Naive thymus-derived CD4-positive, alpha-beta T cell (primary cell): ENCODE measurements at regions not wholly inside any gene's neighbourhood (a gene's known extent, or its start where the extent isn't known, plus 50 kb on each side); places are given as distances from the start of the nearest gene placed in this dataset.

Source experiments
- ATAC-seq: fragments of 150-1000 bp; cut with Tn5 transposase; 2 replicates; pipeline ENCODE4 v1.10.0; 2021; ENCODE audit warnings: mild to moderate bottlenecking, moderate library complexity
- CTCF ChIA-PET: fragments of 350-600 bp; sonication (Branson Sonifier 250); formaldehyde crosslinking; loops from one replicate; lab custom pipeline; 2021; ENCODE audit warnings: antibody characterized with exemption; lab: Charles Lee
- POLR2A ChIA-PET: fragments of 350-600 bp; sonication (Branson Sonifier 250); formaldehyde crosslinking; loops from one replicate; lab custom pipeline; 2021; ENCODE audit warnings: antibody characterized with exemption, inconsistent platforms; lab: Charles Lee
- DNase-seq, 9 donors: peaks; one replicate each; pipeline versions ENCODE4 v3.0.0 to v3.0.0-alpha.2; 2020 to 2022; ENCODE audit warnings: mixed read lengths in 1 of 9
- H3K27ac ChIP-seq: one replicate; pipeline ENCODE4 v1.7.0; 2013; ENCODE audit warnings: mild to moderate bottlenecking, low read depth, low read length, moderate library complexity
- H3K27me3 ChIP-seq, 2 donors: one replicate each; pipeline ENCODE4 v1.7.0; 2013; ENCODE audit warnings: low read length in 2 of 2, mild to moderate bottlenecking in 2 of 2, moderate library complexity in 2 of 2; ENCODE audit not compliant: control insufficient read depth in 2 of 2, insufficient read depth in 2 of 2
- H3K36me3 ChIP-seq, 3 experiments: 1 replicate in 2 of 3; 2 replicates in 1 of 3; pipeline ENCODE4 v1.7.0; 2013; ENCODE audit warnings: low read length in 3 of 3, mild to moderate bottlenecking in 3 of 3, moderate library complexity in 1 of 3; ENCODE audit not compliant: insufficient read depth in 3 of 3, control insufficient read depth in 2 of 3
- H3K4me1 ChIP-seq, 2 donors: one replicate each; pipeline ENCODE4 v1.7.0; 2013; ENCODE audit warnings: low read length in 2 of 2, mild to moderate bottlenecking in 2 of 2, moderate library complexity in 1 of 2; ENCODE audit not compliant: control insufficient read depth in 2 of 2, insufficient read depth in 2 of 2
- H3K4me3 ChIP-seq: 2 replicates; pipeline ENCODE4 v1.7.0; 2013; ENCODE audit warnings: mild to moderate bottlenecking, low read length
- H3K9me3 ChIP-seq, 3 experiments: 1 replicate in 2 of 3; 2 replicates in 1 of 3; pipeline ENCODE4 v1.7.0; 2013; ENCODE audit warnings: low read length in 3 of 3; ENCODE audit not compliant: control insufficient read depth in 2 of 3
- H3K27ac Mint-ChIP-seq, 9 donors: one replicate each; pipeline ENCODE4 v1.8.0; 2020 to 2022; ENCODE audit warnings: mixed read lengths in 9 of 9, mild to moderate bottlenecking in 8 of 9, moderate library complexity in 5 of 9, inconsistent platforms in 2 of 9
- H3K27me3 Mint-ChIP-seq, 5 donors: one replicate each; pipeline ENCODE4 v1.8.0; 2021 to 2022; ENCODE audit warnings: mixed read lengths in 5 of 5, mild to moderate bottlenecking in 1 of 5
- H3K36me3 Mint-ChIP-seq, 5 donors: one replicate each; pipeline ENCODE4 v1.8.0; 2020 to 2022; ENCODE audit warnings: mixed read lengths in 5 of 5, mild to moderate bottlenecking in 3 of 5, inconsistent platforms in 1 of 5
- H3K4me1 Mint-ChIP-seq, 7 donors: one replicate each; pipeline ENCODE4 v1.8.0; 2020 to 2022; ENCODE audit warnings: mixed read lengths in 7 of 7, mild to moderate bottlenecking in 3 of 7, inconsistent platforms in 1 of 7
- H3K4me3 Mint-ChIP-seq, 10 donors: one replicate each; pipeline ENCODE4 v1.8.0; 2020 to 2022; ENCODE audit warnings: mild to moderate bottlenecking in 10 of 10, mixed read lengths in 10 of 10, moderate library complexity in 6 of 10, inconsistent platforms in 2 of 10
- H3K9me3 Mint-ChIP-seq, 11 donors: one replicate each; pipeline ENCODE4 v1.8.0; 2020 to 2022; ENCODE audit warnings: mixed read lengths in 11 of 11, mild to moderate bottlenecking in 4 of 11, inconsistent platforms in 1 of 11, moderate library complexity in 1 of 11
- intact Hi-C, 2 donors: fragments of 100-400 bp; cut with micrococcal nuclease; formaldehyde crosslinking; loops; one replicate each; pipeline ENCODE4 v1.15.1; 2023

GRCh38 chr11:103662880-103663279, 373.6 kb upstream of the DDI1 start:
- H3K36me3 Mint-ChIP-seq: no peaks in the 10 kb centered on the region

DNA sequence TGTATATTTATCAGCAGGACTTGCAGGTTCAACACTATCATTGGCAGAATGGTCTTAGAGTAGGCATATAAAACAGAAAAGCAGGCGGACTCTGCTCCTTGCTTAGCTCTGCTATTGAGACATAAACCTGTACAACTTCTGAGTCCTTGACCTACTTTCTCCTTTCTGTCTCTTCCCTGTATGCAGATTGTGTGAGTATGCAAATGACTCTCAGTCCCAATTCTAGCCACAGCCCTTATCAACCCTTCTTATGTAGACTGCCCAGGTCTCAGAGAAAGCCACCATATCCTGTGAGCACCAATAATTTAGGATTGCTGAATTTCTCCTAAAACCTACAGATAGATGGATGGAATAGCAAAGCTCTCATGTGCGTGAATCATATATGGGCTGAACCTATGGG, 367.6 kb upstream of the DDI1 start:
- intact Hi-C loops: no loop called here
- Histone ChIP-seq H3K9me3 (no peaks in the 10 kb centered on the region), H3K36me3 (no peaks in the 10 kb centered on the region), H3K27me3 (no peaks in the 10 kb centered on the region), H3K4me3 (no peak overlapping the region), H3K4me1 (no peaks in the 10 kb centered on the region), H3K27ac (no peak overlapping the region)
- ATAC-seq (no peak), DNase-seq (no peak)
- POLR2A ChIA-PET: no interaction called here
- Mint-ChIP-seq H3K27me3 (peaks cover 0 to 12% (median 5%) of the 10 kb centered on the region in 5 donors), H3K4me1 (no peaks in the 10 kb centered on the region), H3K27ac (no peak overlapping the region), H3K4me3 (no peak overlapping the region), H3K36me3 (no peaks in the 10 kb centered on the region), H3K9me3 (peaks cover 0 to 3% (median 0%) of the 10 kb centered on the region in 11 donors)
- CTCF ChIA-PET: interaction anchor here (1.2 kb wide), 1 partner anchor 12 kb away, joined by 3 read pairs; no protein-coding TSS in a partner anchor

More at GRCh38 chr11:103662880-103663279, 373.6 kb upstream of the DDI1 start:
- H3K9me3 ChIP-seq: no peaks in the 10 kb centered on the region
- CTCF ChIA-PET: no interaction called here
- DNase-seq (no peak), ATAC-seq (peak; percentile 60)
- no peaks in the 10 kb centered on the region for H3K27me3 ChIP-seq
- Mint-ChIP-seq H3K4me1 (peaks cover 0 to 11% (median 0%) of the 10 kb centered on the region in 7 donors), H3K9me3 (peaks cover 0 to 3% (median 0%) of the 10 kb centered on the region in 11 donors), H3K4me3 (no peak overlapping the region), H3K27me3 (no peaks in the 10 kb centered on the region), H3K27ac (peak overlapping the region in 1 of 9 donors; percentile 47)
- H3K4me3 ChIP-seq: no peak overlapping the region
- H3K36me3 ChIP-seq: no peaks in the 10 kb centered on the region
- H3K27ac ChIP-seq: no peak overlapping the region
- POLR2A ChIA-PET: no interaction called here
- no peaks in the 10 kb centered on the region for H3K4me1 ChIP-seq
- intact Hi-C loops: no loop called here

DNA sequence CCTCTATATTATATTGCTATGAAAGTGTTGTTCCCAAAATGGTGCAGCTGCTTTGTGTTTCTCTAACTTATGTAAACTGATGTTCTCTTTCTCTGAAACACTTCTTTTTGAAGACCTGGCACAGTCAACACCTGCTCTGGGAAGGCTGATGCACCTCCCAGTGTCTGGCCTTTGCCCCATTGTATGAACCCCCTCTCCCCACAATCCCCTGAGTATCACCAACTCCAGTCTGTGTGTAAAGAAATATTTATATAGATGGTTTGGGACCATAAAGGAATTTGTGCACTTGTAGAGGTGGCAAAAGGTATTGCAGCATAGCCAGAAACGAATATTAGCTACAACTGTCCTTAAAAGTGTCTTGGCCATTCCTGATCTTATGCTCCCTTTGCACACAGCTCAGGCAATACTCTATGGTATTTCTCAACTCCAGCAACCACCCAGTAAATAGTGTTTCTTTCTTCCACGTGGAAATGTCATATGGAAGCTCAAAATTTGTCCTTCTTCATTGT, 365.2 kb upstream of the DDI1 start:
- intact Hi-C loops: no loop called here
- Histone ChIP-seq H3K27me3 (no peaks in the 10 kb centered on the region), H3K9me3 (no peaks in the 10 kb centered on the region), H3K27ac (no peak overlapping the region), H3K36me3 (no peaks in the 10 kb centered on the region), H3K4me3 (no peak overlapping the region), H3K4me1 (no peaks in the 10 kb centered on the region)
- no peak overlapping the region for H3K4me3 Mint-ChIP-seq
- H3K9me3 Mint-ChIP-seq: peaks cover 0 to 3% (median 0%) of the 10 kb centered on the region in 11 donors
- DNase-seq (no peak), ATAC-seq (no peak)
- POLR2A ChIA-PET: no interaction called here
- H3K27me3 Mint-ChIP-seq: peaks cover 0 to 19% (median 11%) of the 10 kb centered on the region in 5 donors
- no peaks in the 10 kb centered on the region for H3K36me3 Mint-ChIP-seq
- CTCF ChIA-PET: no interaction called here
- H3K4me1 Mint-ChIP-seq: no peaks in the 10 kb centered on the region
- no peak overlapping the region for H3K27ac Mint-ChIP-seq

- Mint-ChIP-seq H3K27ac (no peak overlapping the region), H3K9me3 (peaks cover 0 to 3% (median 0%) of the 10 kb centered on the region in 11 donors), H3K36me3 (no peaks in the 10 kb centered on the region), H3K4me1 (no peaks in the 10 kb centered on the region), H3K4me3 (no peak overlapping the region), H3K27me3 (peaks cover 0 to 19% (median 11%) of the 10 kb centered on the region in 5 donors)
- DNase-seq: no peak
- no peak overlapping the region for H3K27ac ChIP-seq
- intact Hi-C loops: no loop called here
- no peaks in the 10 kb centered on the region for H3K36me3 ChIP-seq
- no peak for ATAC-seq
- H3K27me3 ChIP-seq: no peaks in the 10 kb centered on the region
- H3K4me1 ChIP-seq: no peaks in the 10 kb centered on the region
- ChIA-PET CTCF (no interaction called here), POLR2A (no interaction called here)
- H3K9me3 ChIP-seq: no peaks in the 10 kb centered on the region
- no peak overlapping the region for H3K4me3 ChIP-seq
Observed at GRCh38 chr11:103673773-103674172, 362.7 kb upstream of the DDI1 start.

- ATAC-seq (no peak), DNase-seq (no peak)
- Histone ChIP-seq H3K9me3 (no peaks in the 10 kb centered on the region), H3K4me3 (no peak overlapping the region), H3K27ac (no peak overlapping the region), H3K27me3 (no peaks in the 10 kb centered on the region), H3K36me3 (no peaks in the 10 kb centered on the region), H3K4me1 (no peaks in the 10 kb centered on the region)
- Mint-ChIP-seq H3K4me3 (no peak overlapping the region), H3K9me3 (peaks cover 0 to 3% (median 0%) of the 10 kb centered on the region in 11 donors), H3K27me3 (peaks cover 0 to 19% (median 11%) of the 10 kb centered on the region in 5 donors), H3K4me1 (no peaks in the 10 kb centered on the region), H3K27ac (no peak overlapping the region), H3K36me3 (no peaks in the 10 kb centered on the region)
- POLR2A ChIA-PET: no interaction called here
- intact Hi-C loops: no loop called here
- CTCF ChIA-PET: no interaction called here
Observed at GRCh38 chr11:103676413-103676812, 360.0 kb upstream of the DDI1 start.

GRCh38 chr11:103680826-103681225, 355.6 kb upstream of the DDI1 start:
- ChIA-PET CTCF (interaction anchor here (1.1 to 1.2 kb wide), 2 partner anchors 12 to 129 kb away, joined by 3 read pairs; no protein-coding TSS in a partner anchor), POLR2A (no interaction called here)
- Histone ChIP-seq H3K4me3 (no peak overlapping the region), H3K4me1 (no peaks in the 10 kb centered on the region), H3K27ac (no peak overlapping the region), H3K27me3 (no peaks in the 10 kb centered on the region), H3K9me3 (no peaks in the 10 kb centered on the region), H3K36me3 (no peaks in the 10 kb centered on the region)
- peaks cover 0 to 9% (median 5%) of the 10 kb centered on the region in 7 donors for H3K4me1 Mint-ChIP-seq
- no peak overlapping the region for H3K27ac Mint-ChIP-seq
- intact Hi-C loops: no loop called here
- H3K4me3 Mint-ChIP-seq: no peak overlapping the region
- peaks cover 0 to 6% (median 2%) of the 10 kb centered on the region in 5 donors for H3K27me3 Mint-ChIP-seq
- no peaks in the 10 kb centered on the region for H3K36me3 Mint-ChIP-seq
- DNase-seq (no peak), ATAC-seq (no peak)
- no peaks in the 10 kb centered on the region for H3K9me3 Mint-ChIP-seq

DNA sequence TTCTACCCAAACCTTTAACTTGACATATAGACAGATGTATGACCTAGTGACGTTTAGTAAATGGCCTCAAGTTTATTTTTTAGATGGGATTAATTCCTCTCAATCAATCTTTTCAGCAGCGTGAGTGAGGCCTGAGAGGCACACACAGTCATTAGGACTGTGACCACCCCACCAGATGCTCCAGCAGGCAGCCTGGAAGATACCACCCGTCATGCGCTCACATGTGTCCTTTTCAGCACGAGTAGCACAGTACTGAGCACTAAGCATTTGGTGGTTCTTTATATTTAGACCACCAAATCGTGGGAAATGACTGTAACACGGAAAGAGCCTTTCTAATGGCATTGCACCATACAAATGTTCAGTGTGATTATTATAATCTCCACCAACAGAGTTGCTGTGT, 354.6 kb upstream of the DDI1 start:
- intact Hi-C loops: loop anchor here in 1 of 2 donors (1.0 to 2.0 kb wide), 2 partner anchors 469 to 653 kb away; no protein-coding TSS in a partner anchor
- peaks cover 0 to 6% (median 2%) of the 10 kb centered on the region in 5 donors for H3K27me3 Mint-ChIP-seq
- peak overlapping the region in 3 of 10 donors; percentile 1 to 48 (median 2) for H3K4me3 Mint-ChIP-seq
- no peaks in the 10 kb centered on the region for H3K27me3 ChIP-seq
- H3K27ac Mint-ChIP-seq: peak overlapping the region in 1 of 9 donors; percentile 2
- ATAC-seq (peak; percentile 17), DNase-seq (peak in 1 of 9 donors; percentile 0)
- ChIA-PET CTCF (interaction anchor here (1.1 to 1.5 kb wide), 2 partner anchors 21 to 138 kb away, joined by 3 read pairs; no protein-coding TSS in a partner anchor), POLR2A (no interaction called here)
- peaks cover 0 to 3% (median 0%) of the 10 kb centered on the region in 11 donors for H3K9me3 Mint-ChIP-seq
- no peaks in the 10 kb centered on the region for H3K9me3 ChIP-seq
- no peak overlapping the region for H3K27ac ChIP-seq
- H3K36me3 ChIP-seq: no peaks in the 10 kb centered on the region
- H3K4me1 Mint-ChIP-seq: peaks cover 0 to 9% (median 5%) of the 10 kb centered on the region in 7 donors
- no peaks in the 10 kb centered on the region for H3K4me1 ChIP-seq
- H3K4me3 ChIP-seq: no peak overlapping the region
- no peaks in the 10 kb centered on the region for H3K36me3 Mint-ChIP-seq
